Cardiac muscle cell (in vitro differentiated cells and primary cell): ENCODE measurements at regions not wholly inside any gene's neighbourhood (a gene's known extent, or its start where the extent isn't known, plus 50 kb on each side); places are given as distances from the start of the nearest gene placed in this dataset.

Source experiments
- DNase-seq, 2 donors: peaks; one replicate each; pipeline versions ENCODE4 v3.0.0 to v3.0.0-alpha.2; 2010 to 2017; ENCODE audit warnings: low read depth in 1 of 2, low spot score in 1 of 2
- H3K27ac ChIP-seq: fragments of 200-600 bp; sonication (generic); 2 replicates; pipeline ENCODE4 v1.5.1; 2016
- H3K27me3 ChIP-seq: fragments of 200-600 bp; sonication (generic); 2 replicates; pipeline ENCODE4 v1.6.0; 2016; ENCODE audit warnings: control low read depth
- H3K36me3 ChIP-seq: fragments of 200-600 bp; sonication (generic); 2 replicates; pipeline ENCODE4 v1.5.1; 2016; ENCODE audit warnings: control low read depth
- H3K4me1 ChIP-seq: fragments of 200-600 bp; sonication (generic); 2 replicates; pipeline ENCODE4 v1.8.1; 2017; ENCODE audit warnings: low read depth, mild to moderate bottlenecking, mixed run types
- H3K4me3 ChIP-seq: fragments of 200-600 bp; sonication (generic); 2 replicates; pipeline ENCODE4 v1.5.1; 2016; ENCODE audit warnings: mild to moderate bottlenecking
- H3K9me3 ChIP-seq: fragments of 200-600 bp; sonication (generic); 2 replicates; pipeline ENCODE4 v1.5.1; 2017; ENCODE audit warnings: low read depth, mild to moderate bottlenecking, control low read depth
- CTCF ChIP-seq: IDR thresholded peaks from 2 replicates; pipeline ENCODE4 v1.5.1; 2012; ENCODE audit warnings: low read depth, mild to moderate bottlenecking, low read length

- TF ChIP-seq CTCF: no peak
- DNase-seq: no peak
- no peak overlapping the region for H3K27ac ChIP-seq
- H3K9me3 ChIP-seq: no peaks in the 10 kb centered on the region
- no peaks in the 10 kb centered on the region for H3K4me1 ChIP-seq
- no peaks in the 10 kb centered on the region for H3K36me3 ChIP-seq
- H3K4me3 ChIP-seq: no peak overlapping the region
- H3K27me3 ChIP-seq: no peaks in the 10 kb centered on the region
Measured at GRCh38 chr13:108478179-108478578, 151.2 kb upstream of the MYO16 start.

- no peak overlapping the region for H3K27ac ChIP-seq
- TF ChIP-seq CTCF: no peak
- DNase-seq: no peak
- H3K9me3 ChIP-seq: no peaks in the 10 kb centered on the region
- H3K36me3 ChIP-seq: no peaks in the 10 kb centered on the region
- H3K4me3 ChIP-seq: no peak overlapping the region
- no peaks in the 10 kb centered on the region for H3K27me3 ChIP-seq
- no peaks in the 10 kb centered on the region for H3K4me1 ChIP-seq
Measured at GRCh38 chr13:108483981-108484380, 145.4 kb upstream of the MYO16 start.

GRCh38 chr13:108486096-108486495 is 143.3 kb upstream of the MYO16 start:
- Histone ChIP-seq H3K4me3 (no peak overlapping the region), H3K36me3 (no peaks in the 10 kb centered on the region), H3K9me3 (no peaks in the 10 kb centered on the region), H3K27me3 (no peaks in the 10 kb centered on the region), H3K4me1 (no peaks in the 10 kb centered on the region), H3K27ac (no peak overlapping the region)
- no peak for TF ChIP-seq CTCF
- no peak for DNase-seq

DNA sequence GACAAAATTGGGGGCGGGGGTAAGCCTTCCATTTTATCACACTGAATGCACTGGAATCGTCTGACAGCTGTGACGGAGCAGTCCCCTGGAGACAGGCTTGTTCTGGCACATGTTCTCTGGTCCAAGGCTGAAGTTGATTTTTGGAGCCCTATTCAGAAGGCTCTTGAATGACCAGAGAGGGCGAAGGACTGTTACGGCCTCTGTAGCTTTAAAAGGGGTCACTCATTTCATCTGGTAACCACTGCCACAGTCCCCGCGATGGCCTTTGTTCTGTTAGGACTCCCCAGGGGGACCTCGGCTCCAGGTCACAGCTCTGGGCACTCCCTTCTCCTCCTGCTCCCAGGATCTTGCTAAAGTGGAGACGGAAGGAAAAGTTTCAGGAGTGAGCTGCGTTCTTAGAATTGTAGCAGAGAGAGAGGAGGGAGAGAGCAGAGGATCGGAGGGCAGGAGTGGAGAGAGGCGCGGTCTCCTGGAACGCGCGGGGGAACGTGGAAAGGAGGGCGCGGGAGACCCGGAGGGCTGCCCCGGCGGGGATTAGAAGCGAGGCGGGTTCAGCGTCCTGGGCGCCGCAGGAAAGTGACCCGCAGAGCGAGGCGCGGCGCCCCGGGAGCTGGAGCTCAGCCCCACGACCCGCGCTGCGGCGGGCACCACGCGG is 134.3 kb upstream of the MYO16 start:
- H3K27me3 ChIP-seq: peaks cover 81% of the 10 kb centered on the region
- H3K36me3 ChIP-seq: no peaks in the 10 kb centered on the region
- no peak overlapping the region for H3K27ac ChIP-seq
- H3K9me3 ChIP-seq: no peaks in the 10 kb centered on the region
- H3K4me1 ChIP-seq: no peaks in the 10 kb centered on the region
- DNase-seq: no peak
- no peak for TF ChIP-seq CTCF
- H3K4me3 ChIP-seq: peak overlapping the region; percentile 45

DNA sequence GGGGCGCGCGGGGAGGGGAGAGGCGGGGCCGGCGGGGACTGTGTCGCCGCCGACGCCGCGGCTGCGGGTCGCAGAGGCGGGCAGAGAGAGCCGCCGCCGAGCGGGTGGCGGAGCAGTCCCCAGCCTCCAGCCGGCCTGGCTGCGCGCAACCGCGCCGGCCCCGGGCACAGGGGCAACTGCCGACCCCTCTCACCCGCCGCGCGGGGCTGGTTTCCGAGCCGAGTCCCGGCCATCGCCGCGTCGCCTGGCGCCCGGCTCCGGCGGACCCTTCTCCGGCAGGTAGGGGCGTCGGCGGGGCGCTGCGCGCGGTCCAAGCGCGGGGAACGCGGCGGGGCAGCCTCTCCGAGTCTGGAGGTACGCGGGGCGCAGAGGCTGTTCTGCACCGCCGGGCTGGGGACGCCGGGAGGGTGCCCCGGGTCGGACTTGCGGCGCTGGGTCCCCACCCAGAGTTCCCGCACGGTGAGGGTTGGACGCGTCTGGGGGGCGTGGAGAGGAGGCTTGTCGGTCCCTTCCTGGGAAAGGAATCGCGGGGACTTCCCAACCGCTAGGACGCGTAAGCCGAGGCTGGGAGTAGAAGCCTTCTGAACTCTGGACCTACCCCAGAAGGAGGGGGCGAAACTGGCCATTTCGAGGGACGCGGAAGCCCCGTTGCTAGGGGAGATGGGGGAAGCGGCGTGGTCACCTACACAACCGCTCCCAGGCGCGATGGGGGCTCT is 133.6 kb upstream of the MYO16 start:
- Histone ChIP-seq H3K27me3 (peaks cover 81% of the 10 kb centered on the region), H3K9me3 (no peaks in the 10 kb centered on the region), H3K4me1 (no peaks in the 10 kb centered on the region), H3K4me3 (peak overlapping the region; percentile 45), H3K27ac (no peak overlapping the region), H3K36me3 (no peaks in the 10 kb centered on the region)
- peak; percentile 1 to 28 for DNase-seq
- TF ChIP-seq CTCF: no peak
